GM12872 (cell line): ENCODE measurements at regions not wholly inside any gene's neighbourhood (a gene's known extent, or its start where the extent isn't known, plus 50 kb on each side); places are given as distances from the start of the nearest gene placed in this dataset.

Experiments
- CTCF ChIP-seq: IDR thresholded peaks from 3 replicates; pipeline ENCODE4 v1.5.1; 2011; ENCODE audit warnings: low read depth, mild to moderate bottlenecking, low read length, moderate library complexity; ENCODE audit not compliant: insufficient read depth

- TF ChIP-seq CTCF: no peak
Measured at GRCh38 chr4:54373718-54374210, 144.7 kb downstream of the PDGFRA start.

GRCh38 chr4:54378461-54378860 is 149.4 kb downstream of the PDGFRA start:
- TF ChIP-seq CTCF: no peak

GRCh38 chr4:54384152-54384551 is 155.1 kb downstream of the PDGFRA start:
- no peak for TF ChIP-seq CTCF

GRCh38 chr4:54384563-54384962 is 155.5 kb downstream of the PDGFRA start:
- peak; percentile 53 for TF ChIP-seq CTCF

- no peak for TF ChIP-seq CTCF
Measured at GRCh38 chr4:54386042-54386669, 157.1 kb downstream of the PDGFRA start.

- no peak for TF ChIP-seq CTCF
Measured at GRCh38 chr4:54386693-54387092, 157.6 kb downstream of the PDGFRA start.

- TF ChIP-seq CTCF: no peak
Measured at GRCh38 chr4:54390670-54391069, 161.6 kb downstream of the PDGFRA start.

GRCh38 chr4:54391104-54391503 is 162.0 kb downstream of the PDGFRA start:
- TF ChIP-seq CTCF: no peak
